Ovary (tissue), 1 donor: ENCODE measurements at regions not wholly inside any gene's neighbourhood (a gene's known extent, or its start where the extent isn't known, plus 50 kb on each side); places are given as distances from the start of the nearest gene placed in this dataset.

ENCODE experiments used
- EP300 ChIP-seq: sonication (generic); formaldehyde crosslinking; IDR thresholded peaks from one replicate; pipeline ENCODE4 v1.6.1; 2017; ENCODE audit warnings: antibody characterized with exemption
- POLR2A ChIP-seq: fragments of 450-650 bp; IDR thresholded peaks from one replicate; pipeline ENCODE4 v1.6.1; 2017; ENCODE audit warnings: antibody characterized with exemption, mild to moderate bottlenecking, moderate library complexity

DNA sequence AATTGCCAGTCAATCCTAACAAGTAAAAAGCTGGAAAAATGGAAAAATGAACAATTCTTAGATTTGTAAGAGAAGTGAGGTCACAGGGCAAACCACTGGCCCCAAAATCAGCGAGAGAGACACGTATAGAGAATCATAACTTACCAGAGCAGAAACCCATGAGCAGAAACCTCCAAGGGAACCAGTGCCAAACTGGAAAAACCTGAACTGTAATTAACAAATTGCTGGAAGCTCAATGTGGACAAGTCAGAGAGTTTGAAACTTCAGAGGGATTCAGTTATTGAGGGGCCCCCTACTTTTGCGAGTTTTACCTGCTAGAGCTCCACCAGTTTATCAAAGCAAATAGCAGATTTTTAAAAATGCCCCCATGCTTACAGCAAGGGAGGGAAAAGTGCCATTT, 119.0 kb downstream of the C7orf25 start:
- TF ChIP-seq EP300 (no peak), POLR2A (no peak)
